Epithelial cell of proximal tubule (primary cell): ENCODE measurements at regions not wholly inside any gene's neighbourhood (a gene's known extent, or its start where the extent isn't known, plus 50 kb on each side); places are given as distances from the start of the nearest gene placed in this dataset.

Source experiments
- DNase-seq: peaks from one replicate; pipeline ENCODE4 v3.0.0-alpha.2; 2011; ENCODE audit warnings: low read depth
- H3K4me3 ChIP-seq: 2 replicates; pipeline ENCODE4 v1.5.1; 2011; ENCODE audit warnings: low read depth, mild to moderate bottlenecking, low read length
- TF ChIP-seq, protein P1 (sequence below): conservative IDR thresholded peaks from 2 replicates; pipeline ENCODE4 v1.5.1; 2012; ENCODE audit warnings: low read depth, mild to moderate bottlenecking, low read length

DNA sequence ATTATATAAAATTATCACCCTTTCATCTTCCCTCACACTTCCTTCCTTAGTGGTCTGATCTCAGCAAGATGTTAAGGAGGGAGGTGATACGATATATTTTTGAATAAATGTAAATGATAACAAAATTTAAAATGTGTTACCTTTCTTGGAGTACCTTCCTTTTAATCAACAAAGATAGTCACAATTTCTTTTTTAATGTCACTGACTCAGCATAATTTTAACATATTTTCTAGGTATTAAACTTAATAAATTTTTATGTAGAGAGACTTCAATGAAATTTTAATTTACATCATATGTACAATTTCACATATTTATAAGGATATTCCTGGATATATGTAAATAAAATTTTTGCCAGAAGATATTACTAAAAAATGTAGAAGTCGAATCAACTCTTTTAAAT lies 125.0 kb upstream of the FBN2 start:
- no peak overlapping the region for H3K4me3 ChIP-seq
- TF ChIP-seq, protein P1, sequence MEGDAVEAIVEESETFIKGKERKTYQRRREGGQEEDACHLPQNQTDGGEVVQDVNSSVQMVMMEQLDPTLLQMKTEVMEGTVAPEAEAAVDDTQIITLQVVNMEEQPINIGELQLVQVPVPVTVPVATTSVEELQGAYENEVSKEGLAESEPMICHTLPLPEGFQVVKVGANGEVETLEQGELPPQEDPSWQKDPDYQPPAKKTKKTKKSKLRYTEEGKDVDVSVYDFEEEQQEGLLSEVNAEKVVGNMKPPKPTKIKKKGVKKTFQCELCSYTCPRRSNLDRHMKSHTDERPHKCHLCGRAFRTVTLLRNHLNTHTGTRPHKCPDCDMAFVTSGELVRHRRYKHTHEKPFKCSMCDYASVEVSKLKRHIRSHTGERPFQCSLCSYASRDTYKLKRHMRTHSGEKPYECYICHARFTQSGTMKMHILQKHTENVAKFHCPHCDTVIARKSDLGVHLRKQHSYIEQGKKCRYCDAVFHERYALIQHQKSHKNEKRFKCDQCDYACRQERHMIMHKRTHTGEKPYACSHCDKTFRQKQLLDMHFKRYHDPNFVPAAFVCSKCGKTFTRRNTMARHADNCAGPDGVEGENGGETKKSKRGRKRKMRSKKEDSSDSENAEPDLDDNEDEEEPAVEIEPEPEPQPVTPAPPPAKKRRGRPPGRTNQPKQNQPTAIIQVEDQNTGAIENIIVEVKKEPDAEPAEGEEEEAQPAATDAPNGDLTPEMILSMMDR, result no peak
- DNase-seq, result no peak

DNA sequence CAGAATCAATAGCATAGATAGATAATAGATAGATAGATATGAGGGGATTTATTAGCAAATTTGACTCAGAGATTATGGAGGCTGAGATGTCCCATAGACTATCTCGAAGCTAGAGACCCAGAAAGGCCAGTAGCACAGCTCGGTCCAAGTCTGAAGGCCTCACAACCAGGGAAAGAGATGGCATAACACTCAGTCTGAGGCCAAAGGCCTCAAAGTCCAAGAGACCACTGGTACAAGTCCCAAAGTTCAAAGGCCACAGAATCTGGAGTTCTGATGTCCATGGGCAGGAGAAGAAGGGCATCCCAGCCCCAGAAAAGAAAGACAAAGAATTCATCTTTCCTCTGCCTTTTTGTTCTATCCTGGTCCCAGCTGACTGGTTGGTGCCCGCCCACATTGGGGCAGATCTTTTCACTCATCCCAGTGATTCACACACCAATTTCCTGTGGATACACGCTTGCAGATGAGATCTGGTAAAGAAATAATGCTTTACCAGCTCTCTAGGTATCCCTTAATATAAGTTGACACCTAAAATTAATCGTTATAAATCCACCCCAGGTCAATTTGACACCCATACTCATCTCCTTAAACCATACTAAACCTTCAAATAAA lies 127.8 kb upstream of the FBN2 start:
- DNase-seq, result no peak
- TF ChIP-seq, protein P1, result no peak

DNA sequence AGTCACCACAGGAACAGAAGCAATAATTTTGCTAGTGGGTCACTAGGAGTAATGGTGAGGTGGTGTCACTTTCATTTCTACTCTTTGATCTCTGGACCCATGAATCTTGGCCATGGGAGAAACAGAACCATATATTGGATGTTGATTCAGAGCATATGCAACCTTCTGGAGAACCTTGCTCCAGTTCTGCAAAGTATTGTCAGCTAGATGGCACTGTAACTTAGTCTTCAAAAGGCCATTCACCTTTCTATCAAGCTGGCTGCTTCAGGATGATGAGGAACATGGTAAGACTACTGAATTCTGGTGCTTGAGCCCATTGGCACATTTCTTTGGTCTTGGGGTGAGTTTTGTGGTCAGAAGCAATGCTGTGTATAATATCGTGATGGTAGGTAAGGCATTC lies 129.1 kb upstream of the FBN2 start:
- TF ChIP-seq, protein P1, result peak; percentile 11
- no peak for DNase-seq
- H3K4me3 ChIP-seq, result no peak overlapping the region

More for the DNA sequence above, 127.8 kb upstream of the FBN2 start:
- H3K4me3 ChIP-seq, result no peak overlapping the region

DNA sequence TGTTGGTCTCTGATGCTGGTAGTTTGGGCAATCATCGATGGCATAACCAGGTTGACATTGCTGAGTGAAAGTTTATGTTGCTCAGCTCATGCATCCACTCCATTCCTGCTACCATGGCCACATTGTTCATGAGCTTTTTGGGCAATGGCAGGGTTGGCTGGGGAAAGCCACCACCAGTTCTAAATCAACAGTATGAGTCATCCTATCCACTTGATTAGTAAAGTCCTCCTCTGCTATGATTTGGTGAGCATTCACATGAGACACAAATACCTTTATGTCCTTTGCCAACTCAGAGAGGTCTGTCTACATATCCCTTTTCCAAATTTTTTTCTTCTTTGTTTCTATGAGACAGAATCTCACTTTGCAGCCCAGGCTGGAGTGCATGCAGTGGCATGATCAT lies 129.7 kb upstream of the FBN2 start:
- TF ChIP-seq, protein P1, result no peak
- H3K4me3 ChIP-seq, result no peak overlapping the region
- DNase-seq, result no peak

DNA sequence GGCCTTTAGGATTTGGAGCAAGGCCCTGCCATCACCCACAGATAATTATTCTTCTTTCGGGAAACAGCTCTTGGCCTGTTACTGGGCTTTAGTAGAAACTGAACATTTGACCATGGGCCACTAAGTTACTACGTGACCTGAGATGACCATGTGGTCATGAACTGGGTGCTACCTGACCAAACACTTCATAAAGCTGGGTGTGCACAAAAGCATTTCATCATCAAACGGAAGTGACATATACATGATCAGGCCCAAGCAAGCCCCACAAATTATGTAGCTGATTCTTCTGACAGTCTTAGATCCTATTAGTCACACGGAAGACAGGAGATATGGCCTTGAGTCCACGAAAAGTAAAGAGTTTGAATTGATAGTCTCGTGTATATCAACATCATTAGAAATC lies 130.9 kb upstream of the FBN2 start:
- no peak overlapping the region for H3K4me3 ChIP-seq
- TF ChIP-seq, protein P1, result no peak
- no peak for DNase-seq

DNA sequence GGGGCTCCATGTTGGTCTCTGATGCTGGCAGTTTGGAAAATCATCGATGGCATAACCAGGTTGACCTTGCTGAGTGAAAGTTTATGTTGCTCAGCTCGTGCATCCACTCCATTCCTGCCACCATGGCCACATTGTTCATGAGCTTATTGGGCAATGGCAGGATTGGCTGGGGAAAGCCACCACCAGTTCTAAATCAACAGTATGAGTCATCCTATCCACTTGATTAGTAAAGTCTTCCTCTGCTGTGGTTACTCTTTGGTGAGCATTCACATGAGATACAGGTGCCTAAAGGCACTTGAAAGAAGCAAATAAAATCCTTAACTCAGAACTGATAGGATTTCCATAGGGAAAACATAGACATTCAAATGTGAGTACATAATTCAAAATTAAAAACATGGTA lies 131.8 kb upstream of the FBN2 start:
- no peak overlapping the region for H3K4me3 ChIP-seq
- DNase-seq, result no peak
- TF ChIP-seq, protein P1, result no peak

DNA sequence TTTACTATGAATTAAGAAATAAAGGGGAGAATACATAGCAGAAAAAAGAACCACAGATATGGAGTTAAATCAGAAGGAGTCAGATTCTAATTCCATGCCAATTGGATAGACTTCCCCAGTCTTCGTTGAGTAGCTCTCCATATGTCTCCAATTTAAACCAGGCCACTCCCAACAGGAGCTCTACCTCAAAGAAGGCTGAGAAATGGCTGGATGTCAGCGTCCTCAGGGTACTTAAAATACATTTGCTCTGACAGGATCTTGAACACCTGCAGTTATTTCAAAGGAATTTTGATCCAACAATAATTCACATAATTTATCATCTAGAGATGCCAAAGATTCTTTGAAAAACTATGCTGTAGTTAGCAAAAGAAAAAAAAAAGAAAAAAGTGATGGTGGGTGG lies 133.9 kb upstream of the FBN2 start:
- no peak overlapping the region for H3K4me3 ChIP-seq
- TF ChIP-seq, protein P1, result no peak
- DNase-seq, result no peak
